ENCODE measurements at regions not wholly inside any gene's neighbourhood (a gene's known extent, or its start where the extent isn't known, plus 50 kb on each side); places are given as distances from the start of the nearest gene placed in this dataset.

DNA sequence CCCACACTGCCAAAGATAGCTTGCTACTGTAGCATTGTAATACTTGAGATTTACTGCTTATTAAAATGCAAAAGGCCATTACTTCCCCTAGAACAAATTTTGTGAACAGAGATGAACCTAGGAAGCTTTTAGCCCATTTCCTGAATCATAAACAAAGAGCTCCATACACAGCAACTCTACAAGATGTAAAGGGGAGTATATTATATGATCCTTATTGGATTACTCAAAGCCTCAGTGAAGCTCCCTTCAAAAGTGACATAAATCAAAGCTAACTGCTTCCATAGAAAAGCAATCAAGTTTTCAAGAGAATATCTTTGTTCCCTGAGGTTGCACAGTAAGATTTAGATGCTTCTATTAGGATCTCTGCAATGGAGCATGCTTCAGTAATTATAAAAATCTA, 629.8 kb downstream of the EFNA5 start:
- Histone ChIP-seq H3K27ac (no peak overlapping the region), H3K4me3 (no peak overlapping the region)
- TF ChIP-seq, protein P1, sequence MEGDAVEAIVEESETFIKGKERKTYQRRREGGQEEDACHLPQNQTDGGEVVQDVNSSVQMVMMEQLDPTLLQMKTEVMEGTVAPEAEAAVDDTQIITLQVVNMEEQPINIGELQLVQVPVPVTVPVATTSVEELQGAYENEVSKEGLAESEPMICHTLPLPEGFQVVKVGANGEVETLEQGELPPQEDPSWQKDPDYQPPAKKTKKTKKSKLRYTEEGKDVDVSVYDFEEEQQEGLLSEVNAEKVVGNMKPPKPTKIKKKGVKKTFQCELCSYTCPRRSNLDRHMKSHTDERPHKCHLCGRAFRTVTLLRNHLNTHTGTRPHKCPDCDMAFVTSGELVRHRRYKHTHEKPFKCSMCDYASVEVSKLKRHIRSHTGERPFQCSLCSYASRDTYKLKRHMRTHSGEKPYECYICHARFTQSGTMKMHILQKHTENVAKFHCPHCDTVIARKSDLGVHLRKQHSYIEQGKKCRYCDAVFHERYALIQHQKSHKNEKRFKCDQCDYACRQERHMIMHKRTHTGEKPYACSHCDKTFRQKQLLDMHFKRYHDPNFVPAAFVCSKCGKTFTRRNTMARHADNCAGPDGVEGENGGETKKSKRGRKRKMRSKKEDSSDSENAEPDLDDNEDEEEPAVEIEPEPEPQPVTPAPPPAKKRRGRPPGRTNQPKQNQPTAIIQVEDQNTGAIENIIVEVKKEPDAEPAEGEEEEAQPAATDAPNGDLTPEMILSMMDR (IDR thresholded peaks at IDR 0.05) = no peak
- no peak for DNase-seq (ENCODE audit: low spot score)

DNA sequence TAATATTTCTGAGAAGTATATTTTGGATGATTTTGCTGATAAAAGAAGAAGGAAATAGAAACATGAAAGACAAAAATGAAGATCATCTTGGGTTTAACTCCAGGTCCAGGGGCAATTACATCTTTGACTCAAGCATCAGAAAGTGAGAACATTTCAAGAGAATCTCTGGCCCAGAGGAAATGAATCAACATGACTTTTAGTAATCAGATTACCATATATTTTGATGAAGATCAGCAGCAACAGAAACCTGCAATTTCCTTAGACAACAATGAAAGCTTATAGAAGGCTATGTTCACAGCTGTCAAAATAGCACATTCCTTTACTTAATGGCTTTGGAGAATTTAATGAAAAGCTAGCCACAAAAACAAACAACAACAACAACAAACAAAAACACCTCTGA, 638.1 kb downstream of the EFNA5 start:
- DNase-seq (ENCODE audit: low spot score) = no peak
- no peak overlapping the region for H3K27ac ChIP-seq
- H3K4me3 ChIP-seq = no peak overlapping the region
- TF ChIP-seq, protein P1 (IDR thresholded peaks at IDR 0.05) = no peak

DNA sequence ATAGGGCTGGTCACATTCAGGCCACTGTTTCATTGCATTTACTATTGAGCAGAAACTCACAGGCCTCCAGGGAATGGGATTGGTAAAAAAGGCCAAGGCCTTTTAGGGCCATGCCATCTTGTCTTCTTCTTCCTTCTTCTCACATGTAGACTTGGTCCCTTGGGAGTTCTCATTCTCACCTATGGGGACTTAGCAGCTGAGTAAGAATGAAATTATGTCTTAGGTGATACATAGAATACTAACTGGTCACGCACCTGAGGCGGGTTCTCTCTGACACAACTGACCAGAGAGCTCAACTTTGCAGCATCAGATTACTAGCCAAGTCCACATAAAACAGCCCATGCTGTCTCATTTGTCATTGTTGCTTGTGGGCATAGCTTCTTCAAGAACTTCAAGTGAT, 641.8 kb downstream of the EFNA5 start:
- no peak for DNase-seq (ENCODE audit: low spot score)
- Histone ChIP-seq H3K4me3 (no peak overlapping the region), H3K27ac (no peak overlapping the region)
- TF ChIP-seq, protein P1 (IDR thresholded peaks at IDR 0.05) = no peak

DNA sequence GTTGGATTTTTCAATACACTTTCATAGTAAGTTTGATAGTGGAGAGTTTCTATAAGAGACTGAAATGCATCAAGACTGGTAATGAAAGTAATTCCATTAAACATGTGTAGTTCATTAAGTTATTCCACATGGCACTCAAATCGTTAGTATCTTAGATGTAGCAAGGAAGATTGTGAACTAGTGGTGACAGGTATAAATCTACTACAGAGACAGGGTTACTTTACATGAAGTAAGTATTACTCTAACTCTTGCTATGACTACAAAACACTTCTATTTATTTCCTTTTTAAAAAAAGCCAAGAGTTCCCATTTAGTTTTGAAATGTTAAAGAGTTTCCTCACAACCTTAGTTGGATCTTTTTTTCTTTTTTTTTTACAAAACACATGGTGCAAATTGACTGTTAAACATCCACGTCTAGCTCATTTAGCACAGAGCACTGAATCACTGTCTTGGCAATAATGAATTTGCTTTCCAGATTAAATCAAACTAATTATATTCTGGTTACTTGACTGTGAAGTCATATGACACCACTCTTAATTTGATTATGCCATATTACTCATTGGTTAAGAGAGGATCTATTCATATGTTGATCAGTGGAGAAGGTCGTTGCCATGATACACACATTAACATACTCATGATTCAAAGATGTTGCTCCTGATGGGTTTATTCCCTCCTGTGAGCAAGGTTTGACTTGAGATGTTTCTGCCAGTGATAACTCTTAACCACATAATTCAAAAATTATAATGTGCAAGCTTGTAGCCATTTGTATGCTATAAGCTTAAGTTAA, 644.8 kb downstream of the EFNA5 start:
- TF ChIP-seq, protein P1 (IDR thresholded peaks at IDR 0.05) = no peak
- H3K27ac ChIP-seq = no peak overlapping the region
- no peak for DNase-seq (ENCODE audit: low spot score)
- no peak overlapping the region for H3K4me3 ChIP-seq

DNA sequence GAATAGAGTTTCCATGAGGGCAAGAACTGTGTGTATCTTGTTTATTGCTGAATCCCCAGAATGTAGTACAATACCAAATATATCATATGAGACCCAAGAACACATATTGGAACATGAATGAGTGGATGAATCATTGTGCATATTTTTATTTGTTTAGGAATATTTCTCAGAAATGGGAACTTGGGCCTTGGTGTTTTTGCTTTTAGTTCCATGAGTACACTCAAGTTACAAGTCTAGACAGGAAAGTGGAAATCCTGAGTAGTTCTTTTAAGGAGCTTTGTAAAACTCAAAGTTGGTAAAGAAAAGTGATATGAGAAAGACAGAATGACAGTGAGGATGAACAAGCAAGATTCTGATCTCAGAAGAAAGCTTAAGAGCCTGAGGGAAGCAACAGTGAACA, 647.0 kb downstream of the EFNA5 start:
- DNase-seq (ENCODE audit: low spot score) = no peak
- no peak overlapping the region for H3K27ac ChIP-seq
- TF ChIP-seq, protein P1 (IDR thresholded peaks at IDR 0.05) = no peak
- no peak overlapping the region for H3K4me3 ChIP-seq

DNA sequence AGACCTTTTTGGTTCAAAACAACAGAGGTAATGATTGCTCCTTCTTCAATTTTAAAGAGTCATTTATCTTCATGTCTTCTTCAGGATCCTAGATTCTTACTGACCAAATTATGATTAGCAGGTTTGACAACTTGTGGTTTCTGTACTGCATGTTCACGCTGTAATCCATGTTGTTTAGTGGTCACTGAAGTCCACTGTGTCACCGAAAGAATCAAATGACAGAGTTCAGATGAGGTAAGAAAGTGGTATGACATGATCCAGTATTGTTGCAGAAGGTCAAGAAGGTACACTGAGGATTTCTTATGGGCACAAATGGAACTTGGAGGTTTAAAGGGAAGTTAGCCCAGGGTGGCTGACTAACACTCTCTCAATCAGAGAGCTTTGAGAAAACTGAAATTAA, 649.2 kb downstream of the EFNA5 start:
- TF ChIP-seq, protein P1 (IDR thresholded peaks at IDR 0.05) = no peak

DNA sequence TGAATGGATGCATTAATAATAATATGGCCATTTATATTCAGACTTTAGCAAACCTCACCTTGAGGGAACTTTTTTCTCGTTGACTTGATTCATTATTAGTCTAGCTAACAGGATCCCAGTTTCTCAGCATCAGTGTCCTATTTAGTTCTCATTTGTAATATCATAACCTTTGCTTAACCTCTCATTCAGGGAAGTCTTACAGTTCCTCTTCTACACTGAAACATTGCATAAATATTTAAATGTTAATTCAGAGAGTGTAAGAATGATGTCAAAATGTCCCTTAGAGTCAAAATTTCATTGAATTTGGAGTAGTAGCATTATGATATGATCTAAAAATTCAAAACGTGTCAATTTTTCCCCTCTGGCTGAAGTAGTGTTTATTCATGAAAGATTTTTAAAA, 650.1 kb downstream of the EFNA5 start:
- TF ChIP-seq, protein P1 (IDR thresholded peaks at IDR 0.05) = no peak
- DNase-seq (ENCODE audit: low spot score) = no peak
- Histone ChIP-seq H3K4me3 (no peak overlapping the region), H3K27ac (no peak overlapping the region)

More for the DNA sequence above, 649.2 kb downstream of the EFNA5 start:
- no peak overlapping the region for H3K4me3 ChIP-seq
- DNase-seq (ENCODE audit: low spot score) = no peak
- H3K27ac ChIP-seq = no peak overlapping the region
